GM12801 (cell line): ENCODE measurements at regions not wholly inside any gene's neighbourhood (a gene's known extent, or its start where the extent isn't known, plus 50 kb on each side); places are given as distances from the start of the nearest gene placed in this dataset.

ENCODE experiments used
- CTCF ChIP-seq: IDR thresholded peaks from one replicate; pipeline ENCODE4 v1.5.1; 2011; ENCODE audit warnings: control low read depth; ENCODE audit not compliant: insufficient read length; ENCODE audit errors: extremely low read depth

DNA sequence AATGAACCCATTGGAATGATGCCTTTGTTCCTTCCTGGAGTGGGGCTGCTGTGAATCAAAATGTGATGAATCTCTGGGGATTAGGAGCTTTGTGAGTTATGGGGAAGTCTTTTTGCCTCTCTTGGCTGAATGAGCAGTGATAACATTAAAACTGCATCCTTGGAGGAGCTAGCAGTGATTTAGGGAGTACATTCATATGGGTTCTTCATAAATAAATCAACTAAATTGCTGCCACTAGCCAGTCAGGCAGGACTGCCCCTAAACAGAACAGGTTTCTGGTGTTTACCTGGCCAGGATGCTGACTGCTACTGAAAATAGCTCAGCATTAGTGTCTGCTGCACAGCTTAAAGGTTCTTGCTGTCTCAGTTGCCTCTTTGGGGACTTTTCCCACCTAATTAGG is 244.5 kb upstream of the MEX3C start:
- TF ChIP-seq CTCF, result no peak

GRCh38 chr18:51446571-51447210 is 249.2 kb upstream of the MEX3C start:
- no peak for TF ChIP-seq CTCF

DNA sequence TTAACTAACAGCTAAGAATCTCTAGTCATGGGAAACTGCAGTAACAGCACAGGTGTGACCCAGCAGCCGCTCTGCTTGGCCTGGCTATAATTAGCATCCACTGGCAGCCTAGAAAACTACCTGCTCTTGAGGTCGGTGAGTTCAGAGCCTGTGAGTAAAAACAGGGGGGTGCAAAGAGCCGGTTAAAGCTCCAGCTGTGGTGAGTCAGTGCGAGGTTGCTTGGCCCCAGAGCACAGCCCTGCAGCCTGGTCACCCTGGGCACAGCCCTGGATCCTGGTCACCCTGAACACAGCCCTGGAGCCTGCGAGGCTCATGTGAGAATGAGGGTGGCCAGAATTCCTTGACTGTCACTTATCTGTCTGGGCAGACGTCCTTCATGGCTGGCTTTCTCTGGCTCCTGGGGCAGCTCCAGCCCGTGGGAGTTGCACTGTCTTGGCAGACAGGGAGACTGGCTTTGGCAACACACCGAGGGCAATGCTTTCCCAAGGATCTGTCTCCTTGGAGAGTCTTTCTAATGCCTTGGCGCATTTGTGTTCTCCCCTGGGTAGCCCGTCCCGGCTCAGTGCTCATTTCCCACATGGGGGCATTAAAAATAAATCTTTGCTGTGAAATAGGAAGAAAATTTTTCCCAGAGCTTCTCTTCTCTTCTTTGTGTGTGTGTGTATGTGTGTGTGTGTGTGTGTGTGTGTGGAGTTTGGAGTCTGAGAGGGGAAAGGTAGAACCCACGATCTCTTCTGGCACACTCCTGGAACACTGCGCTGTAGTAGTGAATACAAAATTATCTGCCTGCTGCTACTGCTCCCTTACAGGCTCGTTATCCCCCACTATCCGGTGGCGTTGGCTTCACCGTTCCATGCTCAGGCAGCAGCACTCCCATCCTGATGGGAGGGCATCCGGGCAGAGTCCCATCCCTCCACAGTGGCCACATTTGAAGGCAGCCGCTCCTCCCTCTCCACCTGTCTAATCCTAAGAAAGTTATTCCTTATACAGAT is 250.2 kb upstream of the MEX3C start:
- TF ChIP-seq CTCF, result no peak

- TF ChIP-seq CTCF, result no peak
Measured at GRCh38 chr18:51448949-51449348, 251.5 kb upstream of the MEX3C start.

- TF ChIP-seq CTCF, result no peak
Measured at GRCh38 chr18:51453594-51453993, 256.1 kb upstream of the MEX3C start.

- TF ChIP-seq CTCF, result no peak
Measured at GRCh38 chr18:51458861-51459260, 261.4 kb upstream of the MEX3C start.

- TF ChIP-seq CTCF, result no peak
Measured at GRCh38 chr18:51461956-51462355, 264.5 kb upstream of the MEX3C start.
